ENCODE measurements at regions not wholly inside any gene's neighbourhood (a gene's known extent, or its start where the extent isn't known, plus 50 kb on each side); places are given as distances from the start of the nearest gene placed in this dataset.

GRCh38 chrX:45352611-45353010 lies 151.9 kb upstream of the DIPK2B start:
- DNase-seq: no peak

GRCh38 chrX:45351478-45351877 lies 150.8 kb upstream of the DIPK2B start:
- no peak for DNase-seq

GRCh38 chrX:45348296-45348695 lies 147.6 kb upstream of the DIPK2B start:
- DNase-seq: no peak

- no peak for DNase-seq
These were observed 147.2 kb upstream of the DIPK2B start for GRCh38 chrX:45347877-45348276.

GRCh38 chrX:45344594-45344993 lies 143.9 kb upstream of the DIPK2B start:
- DNase-seq: no peak

GRCh38 chrX:45329217-45329616 lies 128.5 kb upstream of the DIPK2B start:
- DNase-seq: no peak

GRCh38 chrX:45324941-45325340 lies 124.3 kb upstream of the DIPK2B start:
- DNase-seq: no peak

- DNase-seq: no peak
These were observed 122.7 kb upstream of the DIPK2B start for GRCh38 chrX:45323387-45323786.

GRCh38 chrX:45322820-45323219 lies 122.1 kb upstream of the DIPK2B start:
- no peak for DNase-seq

- DNase-seq: no peak
These were observed 121.7 kb upstream of the DIPK2B start for GRCh38 chrX:45322382-45322781.

GRCh38 chrX:45320191-45320590 lies 119.5 kb upstream of the DIPK2B start:
- no peak for DNase-seq

- DNase-seq: no peak
These were observed 109.1 kb upstream of the DIPK2B start for GRCh38 chrX:45309801-45310200.

GRCh38 chrX:45309096-45309495 lies 108.4 kb upstream of the DIPK2B start:
- no peak for DNase-seq

GRCh38 chrX:45306794-45307193 lies 106.1 kb upstream of the DIPK2B start:
- DNase-seq: no peak

- no peak for DNase-seq
These were observed 100.0 kb upstream of the DIPK2B start for GRCh38 chrX:45300638-45301037.

GRCh38 chrX:45295259-45295986 lies 94.7 kb upstream of the DIPK2B start:
- no peak for DNase-seq

- DNase-seq: no peak
These were observed 73.9 kb upstream of the DIPK2B start for GRCh38 chrX:45274576-45274975.

- DNase-seq: no peak
These were observed 66.3 kb upstream of the DIPK2B start for GRCh38 chrX:45267007-45267406.

- DNase-seq: no peak
These were observed 65.8 kb upstream of the DIPK2B start for GRCh38 chrX:45266456-45266855.

- DNase-seq: no peak
These were observed 64.2 kb upstream of the DIPK2B start for GRCh38 chrX:45264865-45265264.

GRCh38 chrX:45261471-45261870 lies 60.8 kb upstream of the DIPK2B start:
- DNase-seq: no peak

GRCh38 chrX:45261005-45261404 lies 60.3 kb upstream of the DIPK2B start:
- no peak for DNase-seq

GRCh38 chrX:45258731-45259402 lies 58.2 kb upstream of the DIPK2B start:
- DNase-seq: no peak

Measured in 8988T (cell line).